ENCODE measurements at regions not wholly inside any gene's neighbourhood (a gene's known extent, or its start where the extent isn't known, plus 50 kb on each side); places are given as distances from the start of the nearest gene placed in this dataset.
"Not testable (repeated sequence)": the region's sequence is repeated elsewhere in the genome, so short reads cannot be mapped to it uniquely, and the experiment has no call there.

- Histone ChIP-seq H3K4me3 (ENCODE audit: low read depth in 1 of 2, low read length in 2 of 2) (no peak overlapping the region), H3K27me3 (ENCODE audit: low read depth, low read length) (no peaks in the 10 kb centered on the region), H3K36me3 (ENCODE audit: control insufficient read depth in 1 of 2, insufficient read depth in 2 of 2, low read length in 2 of 2) (no peaks in the 10 kb centered on the region), H3K9me3 (ENCODE audit: control insufficient read depth in 1 of 2, low read length in 2 of 2) (no peaks in the 10 kb centered on the region), H3K4me1 (ENCODE audit: control insufficient read depth in 1 of 2, insufficient read depth in 2 of 2, low read length in 2 of 2) (no peaks in the 10 kb centered on the region), H3K27ac (ENCODE audit: low read length) (no peak overlapping the region)
Observed at GRCh38 chr2:150817422-150817821, 330.0 kb upstream of the RND3 start.

DNA sequence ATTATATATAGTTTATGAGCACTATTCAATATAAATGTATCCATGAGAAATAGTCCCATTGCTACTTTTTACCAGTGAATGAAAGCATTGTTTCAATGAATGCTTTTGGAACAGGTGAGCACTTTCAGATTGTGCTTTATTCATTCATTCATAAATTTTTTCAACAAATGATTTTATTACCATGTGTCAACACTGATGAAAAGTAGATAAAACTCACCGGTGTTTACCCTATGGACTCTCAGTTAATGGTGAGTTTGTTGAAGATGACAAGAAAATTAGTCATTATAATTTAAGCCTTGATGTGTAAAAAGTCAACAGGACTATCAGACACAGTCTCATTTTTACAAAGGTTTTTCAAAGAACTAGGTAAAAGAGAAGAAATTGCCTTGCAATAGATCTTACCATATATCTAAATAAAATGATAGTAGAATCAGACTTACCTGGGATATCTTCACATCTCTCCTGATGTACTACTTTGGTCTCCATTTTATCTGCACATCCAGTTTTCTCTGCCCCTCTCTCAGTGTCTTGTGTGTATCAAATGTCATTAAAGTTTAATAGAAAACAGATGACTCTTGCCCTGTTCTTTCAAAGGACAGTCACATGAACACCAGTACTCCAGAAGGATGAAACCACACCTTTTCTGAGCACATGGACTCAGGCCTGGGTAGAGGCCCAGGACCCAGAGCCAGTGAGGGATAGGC lies 325.3 kb upstream of the RND3 start:
- Histone ChIP-seq H3K27me3 (ENCODE audit: low read depth, low read length) (no peaks in the 10 kb centered on the region), H3K27ac (ENCODE audit: low read length) (no peak overlapping the region), H3K9me3 (ENCODE audit: control insufficient read depth in 1 of 2, low read length in 2 of 2) (no peaks in the 10 kb centered on the region), H3K4me1 (ENCODE audit: control insufficient read depth in 1 of 2, insufficient read depth in 2 of 2, low read length in 2 of 2) (peaks cover 0 to 3% of the 10 kb centered on the region in 2 donors), H3K4me3 (ENCODE audit: low read depth in 1 of 2, low read length in 2 of 2) (no peak overlapping the region), H3K36me3 (ENCODE audit: control insufficient read depth in 1 of 2, insufficient read depth in 2 of 2, low read length in 2 of 2) (no peaks in the 10 kb centered on the region)

DNA sequence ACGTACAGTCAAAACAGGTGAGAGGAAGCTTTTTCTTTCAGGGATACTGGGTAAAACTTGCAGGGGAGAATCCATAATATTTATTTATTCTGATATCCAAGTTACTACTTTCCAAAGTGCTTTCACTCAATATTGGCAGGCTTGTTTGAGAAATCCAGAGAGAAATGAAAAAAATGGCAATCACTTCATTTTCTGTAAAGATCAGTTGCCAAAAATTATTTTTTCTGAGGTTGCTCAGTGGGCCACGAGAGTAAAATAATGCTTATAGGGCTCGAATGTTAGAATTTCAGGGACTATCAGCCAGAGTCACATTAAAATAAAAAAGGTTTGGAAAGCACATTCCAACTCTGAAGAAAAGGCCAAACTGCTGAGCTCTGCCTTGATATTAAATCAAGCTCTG lies 324.6 kb upstream of the RND3 start:
- Histone ChIP-seq H3K27me3 (ENCODE audit: low read depth, low read length) (no peaks in the 10 kb centered on the region), H3K4me1 (ENCODE audit: control insufficient read depth in 1 of 2, insufficient read depth in 2 of 2, low read length in 2 of 2) (peaks cover 0 to 3% of the 10 kb centered on the region in 2 donors), H3K27ac (ENCODE audit: low read length) (no peak overlapping the region), H3K9me3 (ENCODE audit: control insufficient read depth in 1 of 2, low read length in 2 of 2) (no peaks in the 10 kb centered on the region), H3K36me3 (ENCODE audit: control insufficient read depth in 1 of 2, insufficient read depth in 2 of 2, low read length in 2 of 2) (no peaks in the 10 kb centered on the region), H3K4me3 (ENCODE audit: low read depth in 1 of 2, low read length in 2 of 2) (no peak overlapping the region)

DNA sequence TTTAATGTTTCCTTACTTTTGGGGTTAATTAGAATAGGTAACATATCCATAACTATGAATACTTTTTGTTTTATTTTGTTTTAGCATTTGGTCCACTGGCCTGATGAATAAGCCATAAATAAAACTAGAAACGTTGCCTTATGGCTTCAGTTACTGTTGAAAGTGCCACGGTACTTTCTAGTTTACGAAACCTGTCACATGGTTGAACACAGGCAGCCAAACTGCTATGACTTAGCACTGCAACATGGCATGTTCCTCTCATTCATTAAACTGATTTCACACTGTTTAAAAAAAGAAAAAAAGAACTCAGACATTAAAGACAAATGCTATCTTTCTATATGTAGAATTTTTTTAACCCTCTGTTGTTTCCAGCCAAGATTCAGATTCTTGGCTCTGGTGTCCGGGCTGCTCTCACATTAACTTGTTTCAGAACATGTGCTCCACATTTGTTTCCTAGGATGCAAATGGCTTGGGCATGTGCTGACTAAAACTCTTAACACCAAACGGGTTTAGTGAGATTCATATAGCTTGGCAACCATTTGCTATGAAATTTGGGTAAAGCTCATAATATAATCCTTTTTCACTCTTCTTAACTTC lies 323.9 kb upstream of the RND3 start:
- H3K9me3 ChIP-seq (ENCODE audit: control insufficient read depth in 1 of 2, low read length in 2 of 2): no peaks in the 10 kb centered on the region
- H3K27ac ChIP-seq (ENCODE audit: low read length): no peak overlapping the region
- peaks cover 0 to 7% of the 10 kb centered on the region in 2 donors for H3K4me1 ChIP-seq (ENCODE audit: control insufficient read depth in 1 of 2, insufficient read depth in 2 of 2, low read length in 2 of 2)

GRCh38 chr2:150809103-150809502 lies 321.6 kb upstream of the RND3 start:
- Histone ChIP-seq H3K27ac (ENCODE audit: low read length) (no peak overlapping the region), H3K9me3 (ENCODE audit: control insufficient read depth in 1 of 2, low read length in 2 of 2) (no peaks in the 10 kb centered on the region), H3K4me3 (ENCODE audit: low read depth in 1 of 2, low read length in 2 of 2) (no peak overlapping the region), H3K36me3 (ENCODE audit: control insufficient read depth in 1 of 2, insufficient read depth in 2 of 2, low read length in 2 of 2) (no peaks in the 10 kb centered on the region), H3K27me3 (ENCODE audit: low read depth, low read length) (no peaks in the 10 kb centered on the region), H3K4me1 (ENCODE audit: control insufficient read depth in 1 of 2, insufficient read depth in 2 of 2, low read length in 2 of 2) (peaks cover 0 to 12% of the 10 kb centered on the region in 2 donors)

More for the DNA sequence above, 323.9 kb upstream of the RND3 start:
- no peak overlapping the region for H3K4me3 ChIP-seq (ENCODE audit: low read depth in 1 of 2, low read length in 2 of 2)
- H3K36me3 ChIP-seq (ENCODE audit: control insufficient read depth in 1 of 2, insufficient read depth in 2 of 2, low read length in 2 of 2): no peaks in the 10 kb centered on the region
- no peaks in the 10 kb centered on the region for H3K27me3 ChIP-seq (ENCODE audit: low read depth, low read length)

GRCh38 chr2:150806336-150806735 lies 318.9 kb upstream of the RND3 start:
- no peaks in the 10 kb centered on the region for H3K27me3 ChIP-seq (ENCODE audit: low read depth, low read length)
- H3K27ac ChIP-seq (ENCODE audit: low read length): no peak overlapping the region
- H3K4me1 ChIP-seq (ENCODE audit: control insufficient read depth in 1 of 2, insufficient read depth in 2 of 2, low read length in 2 of 2): peaks cover 0 to 12% of the 10 kb centered on the region in 2 donors
- H3K9me3 ChIP-seq (ENCODE audit: control insufficient read depth in 1 of 2, low read length in 2 of 2): no peaks in the 10 kb centered on the region
- H3K4me3 ChIP-seq (ENCODE audit: low read depth in 1 of 2, low read length in 2 of 2): no peak overlapping the region
- H3K36me3 ChIP-seq (ENCODE audit: control insufficient read depth in 1 of 2, insufficient read depth in 2 of 2, low read length in 2 of 2): no peaks in the 10 kb centered on the region

- H3K27me3 ChIP-seq (ENCODE audit: low read depth, low read length): no peaks in the 10 kb centered on the region
- peaks cover 0 to 9% of the 10 kb centered on the region in 2 donors for H3K4me1 ChIP-seq (ENCODE audit: control insufficient read depth in 1 of 2, insufficient read depth in 2 of 2, low read length in 2 of 2)
- no peak overlapping the region for H3K4me3 ChIP-seq (ENCODE audit: low read depth in 1 of 2, low read length in 2 of 2)
- no peak overlapping the region for H3K27ac ChIP-seq (ENCODE audit: low read length)
- no peaks in the 10 kb centered on the region for H3K9me3 ChIP-seq (ENCODE audit: control insufficient read depth in 1 of 2, low read length in 2 of 2)
- no peaks in the 10 kb centered on the region for H3K36me3 ChIP-seq (ENCODE audit: control insufficient read depth in 1 of 2, insufficient read depth in 2 of 2, low read length in 2 of 2)
Observed at GRCh38 chr2:150803689-150804398, 316.4 kb upstream of the RND3 start.

GRCh38 chr2:150802635-150803034 lies 315.2 kb upstream of the RND3 start:
- Histone ChIP-seq H3K36me3 (ENCODE audit: control insufficient read depth in 1 of 2, insufficient read depth in 2 of 2, low read length in 2 of 2) (no peaks in the 10 kb centered on the region), H3K27me3 (ENCODE audit: low read depth, low read length) (no peaks in the 10 kb centered on the region), H3K4me1 (ENCODE audit: control insufficient read depth in 1 of 2, insufficient read depth in 2 of 2, low read length in 2 of 2) (peaks cover 0 to 9% of the 10 kb centered on the region in 2 donors), H3K27ac (ENCODE audit: low read length) (no peak overlapping the region), H3K4me3 (ENCODE audit: low read depth in 1 of 2, low read length in 2 of 2) (no peak overlapping the region), H3K9me3 (ENCODE audit: control insufficient read depth in 1 of 2, low read length in 2 of 2) (no peaks in the 10 kb centered on the region)

DNA sequence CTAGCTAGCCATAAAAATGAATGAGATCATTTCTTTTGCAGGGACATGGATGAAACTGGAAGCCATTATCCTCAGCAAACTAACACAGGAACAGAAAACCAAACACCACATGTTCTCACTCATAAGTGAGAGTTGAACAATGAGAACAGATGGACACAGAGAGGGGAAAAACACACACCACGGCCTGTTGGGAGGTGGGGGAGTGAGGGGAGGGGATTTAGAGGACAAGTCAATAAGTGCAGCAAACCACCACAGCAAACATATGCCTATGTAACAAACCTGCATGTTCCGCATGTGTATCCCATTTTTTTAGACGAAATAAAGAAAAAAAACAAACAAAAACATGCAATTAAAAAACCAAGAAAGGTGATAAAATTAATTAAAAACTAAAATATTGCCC lies 308.8 kb upstream of the RND3 start:
- H3K4me3 ChIP-seq (ENCODE audit: low read depth in 1 of 2, low read length in 2 of 2); H3K27me3 ChIP-seq (ENCODE audit: low read depth, low read length); H3K9me3 ChIP-seq (ENCODE audit: control insufficient read depth in 1 of 2, low read length in 2 of 2); H3K36me3 ChIP-seq (ENCODE audit: control insufficient read depth in 1 of 2, insufficient read depth in 2 of 2, low read length in 2 of 2); H3K27ac ChIP-seq (ENCODE audit: low read length); H3K4me1 ChIP-seq (ENCODE audit: control insufficient read depth in 1 of 2, insufficient read depth in 2 of 2, low read length in 2 of 2): not testable (repeated sequence)

- Histone ChIP-seq H3K27me3 (ENCODE audit: low read depth, low read length) (no peaks in the 10 kb centered on the region), H3K36me3 (ENCODE audit: control insufficient read depth in 1 of 2, insufficient read depth in 2 of 2, low read length in 2 of 2) (no peaks in the 10 kb centered on the region), H3K4me1 (ENCODE audit: control insufficient read depth in 1 of 2, insufficient read depth in 2 of 2, low read length in 2 of 2) (peaks cover 0 to 6% of the 10 kb centered on the region in 2 donors), H3K9me3 (ENCODE audit: control insufficient read depth in 1 of 2, low read length in 2 of 2) (peaks cover 0 to 15% of the 10 kb centered on the region in 2 donors), H3K4me3 (ENCODE audit: low read depth in 1 of 2, low read length in 2 of 2) (no peak overlapping the region), H3K27ac (ENCODE audit: low read length) (no peak overlapping the region)
Observed at GRCh38 chr2:150792780-150793300, 305.4 kb upstream of the RND3 start.

- no peaks in the 10 kb centered on the region for H3K36me3 ChIP-seq (ENCODE audit: control insufficient read depth in 1 of 2, insufficient read depth in 2 of 2, low read length in 2 of 2)
- peaks cover 0 to 15% of the 10 kb centered on the region in 2 donors for H3K9me3 ChIP-seq (ENCODE audit: control insufficient read depth in 1 of 2, low read length in 2 of 2)
- H3K27ac ChIP-seq (ENCODE audit: low read length): no peak overlapping the region
- peaks cover 0 to 6% of the 10 kb centered on the region in 2 donors for H3K4me1 ChIP-seq (ENCODE audit: control insufficient read depth in 1 of 2, insufficient read depth in 2 of 2, low read length in 2 of 2)
- H3K27me3 ChIP-seq (ENCODE audit: low read depth, low read length): no peaks in the 10 kb centered on the region
- no peak overlapping the region for H3K4me3 ChIP-seq (ENCODE audit: low read depth in 1 of 2, low read length in 2 of 2)
Observed at GRCh38 chr2:150791567-150791966, 304.1 kb upstream of the RND3 start.

Data from muscle layer of duodenum (tissue), 2 donors.